Ovary (tissue), 7 donors: ENCODE measurements at regions not wholly inside any gene's neighbourhood (a gene's known extent, or its start where the extent isn't known, plus 50 kb on each side); places are given as distances from the start of the nearest gene placed in this dataset.

Source experiments
- DNase-seq, 5 donors: peaks; one replicate each; pipeline ENCODE4 v3.0.0-alpha.2; 2019 to 2020
- H3K27ac ChIP-seq, 2 donors: fragments of 200-600 bp; one replicate each; pipeline versions ENCODE4 v1.5.1 to v1.8.0; 2019 to 2022
- H3K27me3 ChIP-seq: fragments of 200-600 bp; one replicate; pipeline ENCODE4 v1.8.0; 2022
- H3K36me3 ChIP-seq: fragments of 200-600 bp; sonication (generic); one replicate; pipeline ENCODE4 v1.5.1; 2019
- H3K4me1 ChIP-seq: one replicate; pipeline ENCODE4 v1.8.1; 2013; ENCODE audit warnings: mild to moderate bottlenecking, moderate library complexity; ENCODE audit not compliant: insufficient read depth
- H3K4me3 ChIP-seq: fragments of 200-600 bp; sonication (generic); one replicate; pipeline ENCODE4 v1.5.1; 2017
- H3K9me3 ChIP-seq, 2 donors: fragments of 200-600 bp in 1 of 2; sonication (generic) in 1 of 2; one replicate each; pipeline versions ENCODE4 v1.5.1 to v1.8.1; 2013 to 2019; ENCODE audit warnings: mild to moderate bottlenecking in 1 of 2, moderate library complexity in 1 of 2
- EP300 ChIP-seq: sonication (generic); formaldehyde crosslinking; IDR thresholded peaks from one replicate; pipeline ENCODE4 v1.6.1; 2017; ENCODE audit warnings: antibody characterized with exemption
- POLR2A ChIP-seq: fragments of 450-650 bp; IDR thresholded peaks from one replicate; pipeline ENCODE4 v1.6.1; 2017; ENCODE audit warnings: antibody characterized with exemption, mild to moderate bottlenecking, moderate library complexity
- WGBS, 3 donors: extraction: QIAGEN DNeasy Blood & Tissue Kit in 1 of 3; methylation state at CpG; one replicate each; pipeline versions ENCODE4 v1.1.5 to v1.1.7; 2013 to 2017; 5-methylcytosine and 5-hydroxymethylcytosine counted together
- intact Hi-C, 4 donors: fragments of 100-400 bp; cut with DNase I; formaldehyde crosslinking; loops; one replicate each; pipeline versions ENCODE4 v1.11.0 to v1.15.1; 2022 to 2023
- TF ChIP-seq, protein P1 (sequence below), 3 donors: fragments of 450-650 bp in 2 of 3; fragments of 200-600 bp in 1 of 3; IDR thresholded peaks; one replicate each; pipeline versions ENCODE4 v1.5.1 to v1.8.0; 2016 to 2022; ENCODE audit warnings: antibody characterized with exemption in 3 of 3, mild to moderate bottlenecking in 1 of 3
- donor health status: DM: no; HTN: no; CAD: no; lungs with moderate emphysema.
- donor health status: DM: no; HTN: no; CAD: no.
- donor health status: Bipolar disorder and iron deficiency.
- donor health status: DM: no; HTN: no; CAD: no.
- donor health status: DM: yes; HTN: yes; CAD: no.

DNA sequence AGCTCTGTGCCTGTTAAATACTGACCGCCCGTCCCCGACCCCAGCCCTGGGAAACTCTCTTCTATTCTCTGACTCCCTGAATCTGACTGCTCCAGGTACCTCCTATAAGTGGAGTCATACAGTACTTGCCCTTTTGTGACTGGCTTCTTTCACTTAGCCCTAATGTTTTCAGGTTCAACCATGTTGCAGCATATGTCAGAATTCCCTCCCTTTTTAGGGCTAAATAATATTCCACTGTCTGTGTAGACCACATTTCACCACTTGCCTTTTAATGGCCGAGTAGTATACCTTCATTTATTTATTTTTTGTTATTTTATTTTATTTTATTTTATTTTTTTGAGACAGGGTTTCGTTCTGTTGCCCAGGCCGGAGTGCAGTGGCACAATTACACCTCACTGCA, 96.1 kb upstream of the SLC22A11 start:
- no peak overlapping the region for H3K4me3 ChIP-seq
- no peak overlapping the region for H3K27ac ChIP-seq
- TF ChIP-seq, protein P1, sequence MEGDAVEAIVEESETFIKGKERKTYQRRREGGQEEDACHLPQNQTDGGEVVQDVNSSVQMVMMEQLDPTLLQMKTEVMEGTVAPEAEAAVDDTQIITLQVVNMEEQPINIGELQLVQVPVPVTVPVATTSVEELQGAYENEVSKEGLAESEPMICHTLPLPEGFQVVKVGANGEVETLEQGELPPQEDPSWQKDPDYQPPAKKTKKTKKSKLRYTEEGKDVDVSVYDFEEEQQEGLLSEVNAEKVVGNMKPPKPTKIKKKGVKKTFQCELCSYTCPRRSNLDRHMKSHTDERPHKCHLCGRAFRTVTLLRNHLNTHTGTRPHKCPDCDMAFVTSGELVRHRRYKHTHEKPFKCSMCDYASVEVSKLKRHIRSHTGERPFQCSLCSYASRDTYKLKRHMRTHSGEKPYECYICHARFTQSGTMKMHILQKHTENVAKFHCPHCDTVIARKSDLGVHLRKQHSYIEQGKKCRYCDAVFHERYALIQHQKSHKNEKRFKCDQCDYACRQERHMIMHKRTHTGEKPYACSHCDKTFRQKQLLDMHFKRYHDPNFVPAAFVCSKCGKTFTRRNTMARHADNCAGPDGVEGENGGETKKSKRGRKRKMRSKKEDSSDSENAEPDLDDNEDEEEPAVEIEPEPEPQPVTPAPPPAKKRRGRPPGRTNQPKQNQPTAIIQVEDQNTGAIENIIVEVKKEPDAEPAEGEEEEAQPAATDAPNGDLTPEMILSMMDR (IDR thresholded peaks at IDR 0.05) = no peak
- TF ChIP-seq POLR2A = no peak
- no peak for TF ChIP-seq EP300
- H3K36me3 ChIP-seq = no peaks in the 10 kb centered on the region
- no peaks in the 10 kb centered on the region for H3K9me3 ChIP-seq
- 86 to 91% (median 90%) methylated on average over 6 of the region's 6 CpGs for WGBS, 3 donors
- no peaks in the 10 kb centered on the region for H3K27me3 ChIP-seq
- no peak for DNase-seq
- intact Hi-C loops = loop anchor here in 1 of 4 donors (10.0 kb wide), 1 partner anchor 195 kb away; no protein-coding TSS in a partner anchor
- no peaks in the 10 kb centered on the region for H3K4me1 ChIP-seq

DNA sequence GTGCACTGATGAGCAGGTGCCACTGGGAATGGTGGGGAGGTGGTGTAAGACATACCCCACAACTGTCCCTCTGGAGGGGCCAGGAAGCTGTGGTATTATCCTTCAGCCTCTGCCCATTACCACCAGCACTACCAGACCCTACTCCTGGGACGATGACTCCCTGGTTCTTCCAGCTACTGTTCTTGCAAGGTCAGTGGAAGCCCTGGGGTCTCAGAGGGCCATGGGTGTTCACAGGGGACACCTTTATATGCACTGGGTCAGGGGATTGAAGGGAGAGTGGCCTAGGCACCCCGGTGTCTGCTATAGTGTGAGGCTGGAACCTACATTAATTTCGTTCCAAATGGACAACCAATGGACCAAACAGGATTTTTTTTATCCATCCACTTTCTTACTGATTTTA, 94.7 kb upstream of the SLC22A11 start:
- H3K4me3 ChIP-seq = no peak overlapping the region
- intact Hi-C loops = no loop called here
- no peaks in the 10 kb centered on the region for H3K4me1 ChIP-seq
- H3K36me3 ChIP-seq = no peaks in the 10 kb centered on the region
- WGBS, 3 donors = 85 to 89% (median 86%) methylated on average over 3 of the region's 3 CpGs
- TF ChIP-seq EP300 (no peak), POLR2A (no peak)
- TF ChIP-seq, protein P1 (IDR thresholded peaks at IDR 0.05) = no peak
- no peak for DNase-seq
- no peaks in the 10 kb centered on the region for H3K27me3 ChIP-seq
- H3K27ac ChIP-seq = no peak overlapping the region
- H3K9me3 ChIP-seq = no peaks in the 10 kb centered on the region

DNA sequence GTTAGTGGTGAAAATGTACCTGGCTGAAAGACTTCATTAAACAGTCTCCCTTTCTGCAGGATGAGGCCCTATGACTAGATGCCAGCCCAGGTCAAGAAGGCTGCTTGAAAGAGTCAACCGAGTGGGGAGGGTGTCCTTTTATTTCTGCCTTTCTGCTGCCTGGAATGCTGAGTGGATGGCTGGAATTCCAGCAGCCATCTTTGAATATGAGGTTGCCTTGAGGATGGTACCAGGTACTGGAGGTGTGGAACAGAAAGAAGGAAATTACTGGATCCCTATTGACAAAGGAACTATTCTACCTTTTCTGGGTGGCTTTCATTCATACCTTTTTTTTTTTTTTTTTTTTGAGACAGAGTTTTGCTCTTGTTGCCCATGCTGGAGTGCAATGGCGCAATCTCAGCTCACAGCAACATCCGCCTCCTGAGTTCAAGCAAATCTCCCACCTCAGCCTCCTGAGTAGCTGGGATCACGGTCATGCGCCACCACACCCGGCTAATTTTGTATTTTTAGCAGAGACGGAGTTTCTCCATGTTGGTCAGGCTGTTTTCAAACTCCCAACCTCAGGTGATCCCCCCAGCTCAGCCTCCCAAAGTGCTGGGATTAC, 89.5 kb upstream of the SLC22A11 start:
- no peak for DNase-seq
- Histone ChIP-seq H3K36me3 (no peaks in the 10 kb centered on the region), H3K27ac (no peak overlapping the region), H3K4me3 (no peak overlapping the region), H3K27me3 (no peaks in the 10 kb centered on the region), H3K4me1 (no peaks in the 10 kb centered on the region), H3K9me3 (no peaks in the 10 kb centered on the region)
- intact Hi-C loops = no loop called here
- TF ChIP-seq EP300 (no peak), POLR2A (no peak)
- TF ChIP-seq, protein P1 (IDR thresholded peaks at IDR 0.05) = no peak
- 89 to 93% (median 90%) methylated on average over 7 of the region's 7 CpGs for WGBS, 3 donors

DNA sequence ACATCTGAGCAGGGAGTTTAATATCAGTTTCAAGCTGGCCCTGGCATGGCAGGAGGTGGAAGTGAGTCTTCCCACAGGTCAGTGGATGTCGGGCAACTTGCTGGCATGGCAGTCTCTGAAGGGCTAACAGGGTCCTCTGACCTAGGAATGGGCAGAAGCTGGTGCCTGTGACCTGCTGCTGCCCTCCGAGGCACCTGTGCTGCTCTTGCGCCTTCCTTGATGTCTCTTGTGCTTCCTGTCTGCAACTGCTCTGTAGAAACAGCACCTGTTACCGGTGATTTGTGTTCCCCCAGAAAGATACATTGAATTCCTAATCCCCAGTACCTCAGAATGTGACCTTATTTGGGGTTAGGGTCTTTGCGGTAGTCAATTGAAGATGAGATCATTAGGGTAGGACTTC, 86.5 kb upstream of the SLC22A11 start:
- intact Hi-C loops = no loop called here
- DNase-seq = no peak
- TF ChIP-seq EP300 (no peak), POLR2A (no peak)
- TF ChIP-seq, protein P1 (IDR thresholded peaks at IDR 0.05) = no peak
- Histone ChIP-seq H3K36me3 (no peaks in the 10 kb centered on the region), H3K27ac (no peak overlapping the region), H3K4me1 (no peaks in the 10 kb centered on the region), H3K27me3 (no peaks in the 10 kb centered on the region), H3K4me3 (no peak overlapping the region), H3K9me3 (no peaks in the 10 kb centered on the region)
- 67 to 69% (median 68%) methylated on average over 5 of the region's 5 CpGs for WGBS, 3 donors
